T-cell (primary cell): ENCODE measurements at regions not wholly inside any gene's neighbourhood (a gene's known extent, or its start where the extent isn't known, plus 50 kb on each side); places are given as distances from the start of the nearest gene placed in this dataset.

Experiments
- ATAC-seq, 4 experiments: fragments of 200-7000 bp in 3 of 4; fragments of 150-1000 bp in 1 of 4; cut with Tn5 transposase; replicated peaks in 1 of 4; 1 replicate in 3 of 4; 2 replicates in 1 of 4; pipeline ENCODE4 v1.10.0; 2021; ENCODE audit warnings: moderate library complexity in 3 of 4, mild to moderate bottlenecking in 2 of 4, moderate number of reproducible peaks in 1 of 4
- CTCF ChIA-PET, 2 donors: fragments of 300-600 bp; sonication (Branson Sonifier 250); formaldehyde crosslinking; loops; one replicate each; lab custom pipeline; 2022; ENCODE audit warnings: antibody characterized with exemption in 2 of 2; lab: Charles Lee
- POLR2A ChIA-PET, 2 donors: fragments of 300-600 bp; sonication (Branson Sonifier 250); formaldehyde crosslinking; loops; one replicate each; lab custom pipeline; 2022; ENCODE audit warnings: antibody characterized with exemption in 2 of 2; lab: Charles Lee
- DNase-seq, 35 experiments: peaks; one replicate each; pipeline versions ENCODE4 v3.0.0 to v3.0.0-alpha.2; 2013 to 2023
- H3K27ac ChIP-seq: one replicate; pipeline ENCODE4 v1.5.1; 2013; ENCODE audit warnings: low read length
- H3K27me3 ChIP-seq, 2 experiments: replicated peaks in 1 of 2; 1 replicate in 1 of 2; 2 replicates in 1 of 2; pipeline versions ENCODE4 v1.6.1 to v1.7.0; 2013; ENCODE audit warnings: low read length in 1 of 2, mixed read lengths in 1 of 2; ENCODE audit not compliant: control insufficient read depth in 2 of 2, insufficient read depth in 2 of 2; ENCODE audit errors: extremely low read depth in 1 of 2
- H3K36me3 ChIP-seq, 2 donors: 1 replicate in 1 of 2; 2 replicates in 1 of 2; pipeline versions ENCODE4 v1.6.1 to v1.7.0; 2013; ENCODE audit warnings: low read length in 1 of 2; ENCODE audit not compliant: control insufficient read depth in 2 of 2, insufficient read depth in 1 of 2; ENCODE audit errors: extremely low read depth in 1 of 2
- H3K4me1 ChIP-seq, 2 experiments: 1 replicate in 1 of 2; 2 replicates in 1 of 2; pipeline versions ENCODE4 v1.6.1 to v1.7.0; 2013; ENCODE audit warnings: low read length in 2 of 2, mixed read lengths in 1 of 2; ENCODE audit not compliant: insufficient read depth in 2 of 2, control insufficient read depth in 1 of 2; ENCODE audit errors: extremely low read depth in 1 of 2
- H3K4me3 ChIP-seq, 2 donors: 1 replicate in 1 of 2; 2 replicates in 1 of 2; pipeline versions ENCODE4 v1.5.1 to v1.7.0; 2013; ENCODE audit warnings: mild to moderate bottlenecking in 2 of 2, low read length in 1 of 2, moderate library complexity in 1 of 2; ENCODE audit not compliant: control insufficient read depth in 1 of 2; ENCODE audit errors: extremely low read depth in 1 of 2
- H3K9me3 ChIP-seq: 2 replicates; pipeline ENCODE4 v1.7.0; 2013
- H3K27ac Mint-ChIP-seq, 2 donors: one replicate each; pipeline ENCODE4 v1.8.0; 2020 to 2021; ENCODE audit warnings: mild to moderate bottlenecking in 2 of 2, mixed read lengths in 2 of 2
- H3K27me3 Mint-ChIP-seq, 2 donors: one replicate each; pipeline ENCODE4 v1.8.0; 2021 to 2022; ENCODE audit warnings: mixed read lengths in 2 of 2
- H3K36me3 Mint-ChIP-seq: one replicate; pipeline ENCODE4 v1.8.0; 2021; ENCODE audit warnings: mixed read lengths
- H3K4me1 Mint-ChIP-seq, 3 donors: one replicate each; pipeline ENCODE4 v1.8.0; 2020 to 2022; ENCODE audit warnings: mixed read lengths in 3 of 3, mild to moderate bottlenecking in 1 of 3
- H3K4me3 Mint-ChIP-seq, 3 donors: one replicate each; pipeline ENCODE4 v1.8.0; 2020 to 2022; ENCODE audit warnings: mild to moderate bottlenecking in 3 of 3, mixed read lengths in 3 of 3, moderate library complexity in 3 of 3
- H3K9me3 Mint-ChIP-seq, 3 donors: one replicate each; pipeline ENCODE4 v1.8.0; 2020 to 2022; ENCODE audit warnings: mixed read lengths in 3 of 3
- WGBS: methylation state at CpG from one replicate; pipeline ENCODE4 v1.1.5; 2013; ENCODE audit warnings: missing lambda C conversion rate; ENCODE audit not compliant: insufficient coverage; 5-methylcytosine and 5-hydroxymethylcytosine counted together

DNA sequence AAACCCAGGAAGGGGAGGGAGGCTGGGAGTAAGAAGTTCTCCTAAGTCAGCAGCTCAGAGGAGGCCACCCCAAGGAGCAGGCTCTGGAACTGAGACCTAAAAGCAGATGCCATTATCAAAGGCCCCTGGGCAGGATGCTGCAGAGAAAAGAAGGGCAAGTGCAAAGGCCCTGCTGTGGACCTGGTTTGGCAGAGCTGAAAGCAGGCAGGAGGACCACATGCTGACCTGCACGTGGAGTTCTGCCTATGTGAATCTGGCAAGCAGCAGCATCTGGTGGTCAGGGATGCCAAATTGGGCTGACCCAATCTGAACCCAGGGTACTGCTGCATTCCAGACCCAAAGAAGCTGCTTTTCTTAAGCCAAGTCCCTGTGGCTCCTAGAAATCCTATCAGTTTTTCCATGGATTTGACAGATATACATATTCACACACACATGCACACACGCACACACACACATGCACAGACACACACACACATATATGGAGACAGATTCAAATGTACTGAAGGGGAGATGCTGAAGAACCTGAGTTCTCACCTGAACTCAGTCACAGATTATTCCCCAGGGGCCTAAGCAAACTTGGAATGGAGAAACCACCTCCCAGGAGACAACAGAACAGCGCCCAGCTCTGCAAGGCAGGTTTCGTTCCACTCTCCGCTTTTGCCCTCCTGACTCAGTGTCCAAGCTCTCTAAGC, 119.9 kb downstream of the FOXA2 start:
- no peaks in the 10 kb centered on the region for H3K9me3 ChIP-seq
- Mint-ChIP-seq H3K4me3 (no peak overlapping the region), H3K27ac (no peak overlapping the region), H3K27me3 (peaks cover 0 to 12% of the 10 kb centered on the region in 2 donors), H3K4me1 (no peaks in the 10 kb centered on the region), H3K36me3 (no peaks in the 10 kb centered on the region), H3K9me3 (peaks cover 0 to 3% (median 0%) of the 10 kb centered on the region in 3 donors)
- no peaks in the 10 kb centered on the region for H3K4me1 ChIP-seq
- ChIA-PET CTCF (no interaction called here), POLR2A (no interaction called here)
- peaks cover 0 to 3% of the 10 kb centered on the region in 2 experiments for H3K27me3 ChIP-seq
- H3K27ac ChIP-seq, result no peak overlapping the region
- H3K36me3 ChIP-seq, result no peaks in the 10 kb centered on the region
- ATAC-seq (no peak), DNase-seq (no peak)
- H3K4me3 ChIP-seq, result no peak overlapping the region
- WGBS, result 75% methylated on average over 4 of the region's 5 CpGs

DNA sequence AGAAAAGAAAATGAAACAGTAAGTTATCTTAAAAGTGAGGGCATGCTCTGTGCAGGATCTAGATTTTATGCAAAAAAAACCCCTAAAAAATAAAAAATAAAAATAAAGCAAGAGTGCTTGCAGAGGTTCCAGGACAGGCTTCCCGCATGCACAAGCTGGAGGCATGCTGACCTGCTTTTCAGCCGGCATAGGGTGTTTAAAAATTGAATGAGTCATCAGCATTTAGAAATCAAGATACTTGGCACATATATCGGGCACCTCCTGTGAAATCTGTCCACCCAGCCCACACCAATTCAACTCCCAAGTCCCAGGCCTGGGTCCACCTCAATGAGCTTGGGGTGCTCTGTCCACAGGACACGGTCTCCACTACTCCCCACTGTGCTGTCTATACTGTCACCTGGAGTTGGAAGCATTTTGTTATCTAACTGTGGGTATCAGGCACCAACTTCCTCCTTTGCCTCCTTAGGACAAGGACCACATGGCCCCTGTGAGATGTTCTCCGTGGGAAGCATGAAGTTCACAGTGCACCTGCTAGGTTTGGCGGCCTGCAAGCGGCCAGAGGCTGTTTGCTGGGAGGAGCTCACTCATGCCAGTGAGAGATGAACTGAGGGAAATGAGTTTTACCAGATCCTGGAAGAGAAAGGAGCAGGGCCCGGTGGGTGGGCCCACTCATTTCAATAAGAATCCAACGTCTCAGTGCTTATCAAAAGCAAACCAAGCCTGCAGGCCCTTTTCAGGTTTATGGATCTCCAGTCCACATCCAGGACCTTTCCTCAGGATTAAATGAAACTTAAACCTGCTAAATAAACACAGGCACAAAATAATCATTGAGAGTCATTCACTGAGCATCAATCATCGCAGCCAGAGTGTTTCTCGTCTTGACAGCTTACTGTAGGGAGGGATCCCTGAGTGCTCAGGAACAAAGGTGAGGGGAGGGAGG, 121.1 kb downstream of the FOXA2 start:
- H3K4me1 Mint-ChIP-seq, result no peaks in the 10 kb centered on the region
- Histone ChIP-seq H3K9me3 (no peaks in the 10 kb centered on the region), H3K4me3 (no peak overlapping the region), H3K36me3 (no peaks in the 10 kb centered on the region), H3K27ac (no peak overlapping the region), H3K27me3 (peaks cover 0 to 3% of the 10 kb centered on the region in 2 experiments), H3K4me1 (no peaks in the 10 kb centered on the region)
- CTCF ChIA-PET, result interaction anchor here in 1 of 2 donors (0.7 kb wide), 1 partner anchor 14 kb away, joined by 3 read pairs; no protein-coding TSS in a partner anchor
- DNase-seq (no peak), ATAC-seq (no peak)
- no peaks in the 10 kb centered on the region for H3K36me3 Mint-ChIP-seq
- H3K9me3 Mint-ChIP-seq, result peaks cover 0 to 3% (median 0%) of the 10 kb centered on the region in 3 donors
- H3K4me3 Mint-ChIP-seq, result no peak overlapping the region
- no peak overlapping the region for H3K27ac Mint-ChIP-seq
- POLR2A ChIA-PET, result interaction anchor here in 1 of 2 donors (0.6 kb wide), 1 partner anchor 22 kb away, joined by 15 read pairs; no protein-coding TSS in a partner anchor
- WGBS, result 80% methylated on average over 2 of the region's 11 CpGs
- peaks cover 0 to 12% of the 10 kb centered on the region in 2 donors for H3K27me3 Mint-ChIP-seq

DNA sequence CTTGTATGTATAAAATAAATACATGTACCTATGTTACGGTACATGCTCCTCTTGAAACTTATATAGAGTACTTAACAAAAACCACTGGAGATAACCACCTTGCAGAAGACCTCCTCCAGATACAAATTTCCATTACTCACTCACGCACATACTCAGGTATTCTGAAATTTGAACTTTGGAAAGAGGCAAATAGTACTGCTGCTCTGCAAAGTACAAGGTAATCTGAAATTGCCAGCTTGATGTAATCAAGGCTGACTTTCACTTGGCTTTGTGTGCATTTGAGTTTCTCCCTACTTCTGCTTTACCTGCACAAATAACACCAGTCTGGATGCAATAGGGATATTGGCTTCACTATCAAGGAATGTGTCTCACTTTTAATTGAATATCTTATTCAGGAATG, 123.6 kb downstream of the FOXA2 start:
- CTCF ChIA-PET, result no interaction called here
- Mint-ChIP-seq H3K36me3 (no peaks in the 10 kb centered on the region), H3K27me3 (peaks cover 0 to 11% of the 10 kb centered on the region in 2 donors), H3K9me3 (peaks cover 0 to 3% (median 0%) of the 10 kb centered on the region in 3 donors), H3K27ac (no peak overlapping the region), H3K4me1 (no peaks in the 10 kb centered on the region), H3K4me3 (no peak overlapping the region)
- DNase-seq (no peak), ATAC-seq (no peak)
- POLR2A ChIA-PET, result no interaction called here
- H3K27me3 ChIP-seq, result no peaks in the 10 kb centered on the region
- no peaks in the 10 kb centered on the region for H3K4me1 ChIP-seq
- no peaks in the 10 kb centered on the region for H3K36me3 ChIP-seq
- no peaks in the 10 kb centered on the region for H3K9me3 ChIP-seq
- WGBS, result no CpG with 5 or more reads among the region's 2 CpGs
- H3K4me3 ChIP-seq, result no peak overlapping the region
- no peak overlapping the region for H3K27ac ChIP-seq

DNA sequence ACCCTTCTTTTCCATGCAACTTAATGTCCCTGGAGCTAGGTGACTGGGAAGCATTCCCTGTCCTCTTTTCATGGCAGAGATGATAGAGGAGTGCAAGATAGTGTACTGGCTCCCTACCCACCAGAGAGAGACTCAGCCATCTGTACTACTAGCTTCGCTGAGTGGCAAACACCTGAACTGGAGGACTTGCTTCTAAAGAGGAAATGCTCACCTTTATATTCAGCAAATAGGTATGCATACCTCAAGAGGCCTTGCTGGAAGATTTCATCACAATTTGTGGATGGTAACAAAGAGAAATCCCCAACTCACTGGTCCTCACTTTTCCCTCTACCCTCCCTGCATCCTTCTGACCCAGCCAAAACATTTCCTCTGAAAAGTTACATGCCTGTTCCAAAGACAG, 124.1 kb downstream of the FOXA2 start:
- no peak for DNase-seq
- POLR2A ChIA-PET, result no interaction called here
- Mint-ChIP-seq H3K4me3 (no peak overlapping the region), H3K9me3 (peaks cover 0 to 3% (median 0%) of the 10 kb centered on the region in 3 donors), H3K27me3 (peaks cover 0 to 13% of the 10 kb centered on the region in 2 donors), H3K27ac (no peak overlapping the region), H3K36me3 (no peaks in the 10 kb centered on the region), H3K4me1 (no peaks in the 10 kb centered on the region)
- Histone ChIP-seq H3K36me3 (no peaks in the 10 kb centered on the region), H3K27me3 (no peaks in the 10 kb centered on the region), H3K9me3 (no peaks in the 10 kb centered on the region), H3K4me1 (no peaks in the 10 kb centered on the region), H3K27ac (no peak overlapping the region), H3K4me3 (no peak overlapping the region)
- no peak for ATAC-seq
- CTCF ChIA-PET, result no interaction called here
- WGBS, result no CpG with 5 or more reads among the region's 1 CpG

DNA sequence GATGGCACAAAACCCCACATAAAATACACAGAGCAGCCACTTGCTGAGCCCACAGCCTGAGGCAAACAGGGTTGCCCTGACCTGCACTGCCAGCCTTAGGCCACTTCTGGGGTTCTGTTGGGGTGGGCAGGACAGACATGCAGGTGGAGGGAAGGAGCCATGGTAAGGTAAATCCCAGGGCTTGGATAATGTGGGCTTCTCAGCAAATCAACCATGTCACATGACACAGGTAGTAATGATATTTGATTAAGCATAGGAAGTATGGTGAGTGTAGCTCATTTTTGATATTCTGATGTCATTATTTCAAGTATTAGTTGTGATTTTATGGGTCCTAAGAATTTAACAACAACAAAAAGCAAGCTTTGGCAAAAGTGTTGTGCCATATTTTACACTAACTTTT, 124.6 kb downstream of the FOXA2 start:
- DNase-seq, result no peak
- no peak for ATAC-seq
- H3K27ac ChIP-seq, result no peak overlapping the region
- H3K27me3 Mint-ChIP-seq, result peaks cover 0 to 13% of the 10 kb centered on the region in 2 donors
- no peaks in the 10 kb centered on the region for H3K9me3 ChIP-seq
- CTCF ChIA-PET, result no interaction called here
- H3K27ac Mint-ChIP-seq, result no peak overlapping the region
- H3K36me3 Mint-ChIP-seq, result no peaks in the 10 kb centered on the region
- H3K4me1 ChIP-seq, result no peaks in the 10 kb centered on the region
- H3K4me3 ChIP-seq, result no peak overlapping the region
- H3K9me3 Mint-ChIP-seq, result peaks cover 0 to 3% (median 0%) of the 10 kb centered on the region in 3 donors
- POLR2A ChIA-PET, result no interaction called here
- H3K36me3 ChIP-seq, result no peaks in the 10 kb centered on the region
- no peak overlapping the region for H3K4me3 Mint-ChIP-seq
- no peaks in the 10 kb centered on the region for H3K27me3 ChIP-seq
- no peaks in the 10 kb centered on the region for H3K4me1 Mint-ChIP-seq

DNA sequence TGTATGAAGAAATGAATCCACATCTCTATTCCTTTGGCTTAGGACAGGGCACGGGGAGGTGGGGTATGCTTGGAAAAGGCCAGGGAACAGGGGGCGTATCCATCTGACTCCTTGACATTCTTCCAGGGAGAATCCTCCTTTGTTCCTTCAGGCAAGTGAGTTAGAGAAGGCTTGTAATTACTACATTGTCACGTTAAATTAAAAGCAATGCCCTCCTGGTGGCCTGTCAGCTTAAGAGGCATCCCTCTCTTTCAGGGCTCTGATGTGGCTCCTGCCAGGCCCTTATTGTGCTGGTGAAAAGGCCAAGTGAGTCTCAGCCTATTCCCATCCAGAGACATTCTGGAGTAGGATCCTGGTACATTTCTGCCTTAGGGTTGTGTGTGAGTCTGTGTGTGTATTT, 128.3 kb downstream of the FOXA2 start:
- no peaks in the 10 kb centered on the region for H3K4me1 ChIP-seq
- no peaks in the 10 kb centered on the region for H3K36me3 Mint-ChIP-seq
- CTCF ChIA-PET, result no interaction called here
- no peak overlapping the region for H3K4me3 Mint-ChIP-seq
- H3K9me3 Mint-ChIP-seq, result peaks cover 0 to 5% (median 4%) of the 10 kb centered on the region in 3 donors
- H3K27ac ChIP-seq, result no peak overlapping the region
- POLR2A ChIA-PET, result no interaction called here
- no peak overlapping the region for H3K27ac Mint-ChIP-seq
- H3K9me3 ChIP-seq, result no peaks in the 10 kb centered on the region
- H3K27me3 ChIP-seq, result no peaks in the 10 kb centered on the region
- no peak overlapping the region for H3K4me3 ChIP-seq
- DNase-seq (no peak), ATAC-seq (no peak)
- H3K27me3 Mint-ChIP-seq, result peaks cover 0 to 9% of the 10 kb centered on the region in 2 donors
- H3K36me3 ChIP-seq, result no peaks in the 10 kb centered on the region
- WGBS, result 100% methylated on average over 1 of the region's 3 CpGs
- H3K4me1 Mint-ChIP-seq, result no peaks in the 10 kb centered on the region
